NCI-H2171 treated with DMSO at 0.1 percent for 48 hours (cell line): ENCODE measurements at regions not wholly inside any gene's neighbourhood (a gene's known extent, or its start where the extent isn't known, plus 50 kb on each side); places are given as distances from the start of the nearest gene placed in this dataset.
A peak's percentile ranks its signal among the peaks of the same experiment; 100 is the strongest.

ENCODE experiments used
- DNase-seq: peaks from one replicate; lab custom pipeline; 2025; lab: John Stamatoyannopoulos, UW

DNA sequence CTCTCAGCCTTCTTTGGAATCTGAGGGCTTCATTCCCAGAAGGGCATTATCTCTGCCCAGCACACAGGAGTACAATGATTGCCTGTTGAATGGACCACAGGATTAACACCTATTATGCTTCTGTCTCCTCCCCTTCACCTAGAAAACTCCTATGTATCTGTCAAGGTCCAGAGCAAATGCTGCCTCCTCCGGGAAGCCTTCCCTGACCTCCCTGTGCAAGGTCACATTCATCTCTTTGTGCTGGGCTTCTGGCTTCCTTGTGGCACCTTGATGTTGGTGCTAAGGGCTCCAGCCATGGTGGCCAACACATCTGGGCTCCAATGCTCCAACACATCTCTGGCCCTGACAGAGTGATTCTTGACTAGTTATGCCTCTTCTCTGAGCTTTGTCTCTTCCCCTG lies 49.9 kb upstream of the ATP2B2 start:
- no peak for DNase-seq

DNA sequence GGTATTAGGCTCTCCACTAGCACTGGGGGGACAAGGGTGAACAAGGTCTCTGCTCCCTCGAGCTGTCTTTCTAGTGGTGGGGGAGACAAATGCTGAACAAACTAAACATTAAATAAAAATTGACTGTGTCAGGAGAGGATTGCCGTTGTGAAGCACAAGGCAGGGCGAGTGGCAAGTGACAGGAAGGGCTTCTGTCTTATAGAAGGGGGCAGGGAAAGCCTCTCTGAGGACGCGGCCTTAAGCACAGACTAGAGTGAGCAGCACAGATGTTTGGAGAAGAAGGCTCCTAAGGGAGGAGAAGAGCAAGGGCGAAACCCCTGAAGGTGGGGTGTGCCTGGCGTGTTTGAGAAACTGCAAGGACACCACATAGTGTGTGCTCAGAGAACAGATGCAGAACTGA lies 50.9 kb upstream of the ATP2B2 start:
- peak; percentile 22 for DNase-seq

DNA sequence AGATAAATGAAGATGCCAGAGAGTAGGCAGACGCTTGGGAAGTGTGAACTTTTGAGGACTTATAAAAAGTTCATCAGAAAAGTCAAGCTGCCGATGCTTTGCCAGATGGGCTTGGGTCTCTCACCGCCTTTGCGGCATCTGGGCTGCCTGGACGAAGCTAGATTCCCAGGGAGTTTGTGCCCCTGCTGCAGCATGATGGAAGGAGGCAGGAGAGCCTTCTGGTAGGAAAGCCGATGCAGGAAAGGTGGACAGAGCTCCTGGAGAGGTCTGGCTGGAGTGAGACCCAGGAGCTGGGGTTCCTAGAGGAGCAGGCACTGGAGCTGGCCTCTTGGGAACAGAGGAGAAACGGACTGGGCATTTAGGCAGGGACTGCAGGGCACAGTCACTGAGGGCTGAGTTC lies 51.9 kb upstream of the ATP2B2 start:
- no peak for DNase-seq

DNA sequence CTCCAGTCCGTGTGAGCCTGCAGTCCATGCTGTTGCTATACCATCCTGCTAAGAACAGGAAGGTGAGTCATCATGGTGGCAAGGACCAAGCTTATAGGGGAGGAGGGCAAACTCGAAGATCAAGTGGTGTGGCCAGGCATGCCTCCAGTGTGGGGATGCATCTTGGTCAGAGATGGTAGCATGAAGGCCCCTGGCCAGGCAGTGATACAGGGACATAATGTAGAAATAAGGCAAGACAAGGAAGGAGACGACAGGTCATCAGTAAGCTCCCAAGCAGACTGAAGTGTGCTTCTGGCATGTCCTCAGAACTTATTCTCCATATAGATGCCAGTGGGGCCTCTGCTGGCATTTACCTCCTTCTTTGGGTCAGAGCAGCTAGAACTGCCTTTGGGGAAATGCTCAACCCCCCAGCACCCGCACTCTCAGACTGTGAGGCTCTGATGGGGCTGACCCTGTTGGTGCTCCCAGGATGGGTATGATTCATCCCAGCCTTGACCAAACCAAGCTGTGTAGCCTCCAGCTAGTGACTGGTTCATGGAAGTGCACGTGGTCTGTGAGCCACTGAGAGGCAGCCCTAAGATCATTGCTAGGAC lies 52.5 kb upstream of the ATP2B2 start:
- no peak for DNase-seq

DNA sequence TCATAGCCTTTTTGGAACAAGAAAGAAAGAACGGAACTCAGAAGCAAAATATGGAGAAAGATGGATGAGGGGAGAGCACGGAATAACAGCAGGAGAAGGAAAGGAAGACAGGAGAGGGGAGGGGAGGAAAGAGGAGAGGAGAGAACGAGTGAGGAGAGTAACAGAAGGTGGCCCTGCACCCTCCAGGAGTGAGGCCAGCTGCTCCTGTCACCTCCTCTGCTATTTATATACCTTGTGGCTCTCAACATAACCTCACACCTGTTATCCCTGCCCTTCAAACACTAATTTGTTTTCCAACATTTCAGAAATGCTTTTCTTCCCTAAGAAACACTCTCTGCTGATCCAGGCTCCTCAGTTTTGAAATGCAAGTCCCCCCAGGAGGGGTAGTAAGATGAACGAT lies 53.4 kb upstream of the ATP2B2 start:
- DNase-seq, result peak; percentile 92

DNA sequence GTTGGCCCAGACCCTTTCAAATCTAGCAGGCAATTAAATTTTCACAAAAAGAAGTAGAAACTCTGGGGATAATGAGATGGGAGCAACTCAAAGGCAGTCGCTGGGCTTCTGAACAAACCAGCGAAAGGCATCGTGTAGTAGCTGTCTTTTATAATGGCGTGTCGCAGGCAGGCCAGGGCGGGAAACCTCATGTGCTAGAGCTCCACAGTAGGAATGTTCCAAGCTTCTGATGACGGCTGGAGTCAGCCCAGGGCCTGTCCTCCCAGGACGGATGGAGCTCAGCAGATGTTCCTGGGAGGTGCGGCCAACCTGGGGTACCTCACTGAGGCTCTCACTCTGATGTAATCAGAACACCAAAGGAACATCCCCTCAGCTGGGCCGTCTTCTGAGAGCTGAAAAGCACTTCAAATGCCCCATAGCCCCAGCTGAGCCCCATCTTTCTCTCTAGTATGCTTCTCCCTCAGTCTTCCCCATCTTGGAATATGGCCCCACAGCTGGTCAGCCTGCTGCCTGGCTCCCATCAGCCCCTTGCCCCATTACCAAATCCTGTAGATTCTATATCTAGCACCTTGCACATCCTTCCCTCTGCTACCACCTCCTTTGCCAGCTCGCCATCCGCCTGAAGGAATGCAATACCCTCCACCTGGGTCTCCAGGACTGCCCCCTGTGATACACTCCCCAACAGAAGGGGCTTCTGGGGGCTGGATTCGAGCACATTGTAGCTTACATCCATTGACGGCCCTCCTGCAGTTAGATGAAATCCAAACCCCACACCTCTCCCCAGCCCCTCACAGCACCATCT lies 54.9 kb upstream of the ATP2B2 start:
- no peak for DNase-seq

DNA sequence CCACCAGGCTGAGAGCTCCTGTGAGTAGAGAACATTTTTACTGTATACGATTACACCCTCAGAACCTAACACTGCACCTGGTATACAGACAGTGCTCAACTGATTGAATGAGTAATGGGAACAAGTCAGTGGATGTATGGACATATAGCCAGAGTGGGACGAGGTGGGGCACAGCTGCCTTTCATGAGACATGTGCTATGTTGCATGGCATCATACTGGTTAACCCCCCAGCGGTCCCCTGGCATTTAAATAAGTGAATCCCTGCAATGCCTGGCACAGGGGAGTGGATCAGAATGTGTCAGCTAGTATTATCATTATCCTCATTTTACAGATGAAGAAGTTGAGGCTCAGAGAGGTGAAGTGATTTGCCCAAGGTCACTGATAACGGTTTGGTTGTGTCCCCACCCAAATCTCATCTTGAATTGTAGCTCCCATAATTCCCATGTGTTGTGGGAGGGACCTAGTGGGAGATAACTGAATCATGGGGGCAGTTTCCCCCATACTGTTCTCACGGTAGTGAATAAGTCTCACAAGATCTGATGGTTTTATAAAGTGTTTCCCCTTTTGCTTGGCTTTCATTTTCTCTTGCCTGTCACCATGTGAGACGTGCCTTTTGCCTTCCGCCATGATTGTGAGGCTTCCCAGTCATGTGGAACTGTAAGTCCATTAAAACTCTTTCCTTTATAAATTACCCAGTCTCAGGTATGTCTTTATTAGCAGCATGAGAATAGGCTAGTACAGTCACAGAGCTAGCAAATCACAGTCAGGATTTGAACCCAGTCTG lies 56.0 kb upstream of the ATP2B2 start:
- DNase-seq, result no peak

DNA sequence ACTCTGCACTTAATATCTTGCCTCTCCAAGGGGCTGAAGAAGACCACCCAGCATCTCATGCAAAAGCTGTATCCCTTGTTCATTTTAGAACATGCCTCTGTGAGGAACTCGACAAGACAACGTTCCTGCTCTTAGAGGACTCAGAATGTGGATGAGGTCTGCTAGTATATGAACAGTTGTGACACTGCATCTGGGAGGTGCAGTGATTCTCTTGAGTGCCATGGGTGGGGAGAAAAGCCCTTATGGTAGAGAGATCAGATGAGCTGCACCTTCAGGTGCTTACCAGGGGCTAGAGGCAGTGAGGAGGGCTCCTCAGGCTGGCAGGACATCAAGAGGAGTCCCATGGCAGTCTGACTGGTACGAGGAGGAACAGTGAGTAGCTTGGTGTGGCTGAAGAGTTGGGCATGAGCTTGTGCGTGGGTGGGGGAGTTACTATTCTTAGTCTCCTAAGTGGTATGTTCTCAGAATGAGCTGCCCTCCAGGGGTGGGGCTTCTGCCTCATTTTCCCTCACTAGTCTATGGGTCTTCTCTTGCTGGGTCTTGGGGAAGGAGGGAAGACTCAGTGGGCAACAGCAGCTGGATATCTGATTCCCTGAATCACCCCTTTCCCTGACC lies 56.7 kb upstream of the ATP2B2 start:
- no peak for DNase-seq

DNA sequence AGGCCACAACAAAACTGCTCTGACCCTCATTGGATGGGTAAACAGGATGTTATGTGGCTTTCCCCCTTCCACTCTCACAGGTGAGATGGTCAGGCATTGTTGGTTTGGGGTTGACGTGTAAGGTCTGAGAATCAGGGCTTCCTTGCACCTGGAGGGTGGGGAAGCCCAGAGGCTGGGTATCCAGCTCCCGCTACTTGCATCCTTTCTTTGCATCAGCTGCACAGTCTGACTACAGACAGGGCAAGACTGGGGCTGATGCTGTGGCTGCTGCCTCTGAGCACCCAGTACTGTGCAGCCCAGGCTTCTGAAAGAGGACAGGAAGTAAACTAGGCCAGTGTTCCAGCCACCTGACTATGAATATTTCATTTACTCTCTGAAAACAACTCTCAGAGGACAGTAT lies 58.0 kb upstream of the ATP2B2 start:
- DNase-seq, result no peak

DNA sequence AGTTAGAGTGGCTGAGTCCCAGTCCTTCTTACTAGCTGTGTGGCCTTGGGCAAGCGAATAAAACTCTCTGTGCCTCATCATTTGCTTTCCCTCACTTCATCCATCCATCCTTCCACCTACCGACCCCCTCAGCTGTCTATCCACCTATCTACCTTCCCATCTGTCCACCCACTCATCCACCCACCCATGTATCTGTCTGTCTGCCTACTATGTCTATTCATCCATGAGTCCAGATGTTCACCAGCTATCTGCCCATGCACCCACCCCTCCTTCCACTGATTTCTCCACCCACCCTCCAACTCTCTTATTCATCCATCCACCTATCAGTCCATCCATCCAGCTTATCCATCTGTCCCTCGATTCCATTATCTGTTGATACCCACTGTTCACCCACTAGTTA lies 60.4 kb upstream of the ATP2B2 start:
- DNase-seq, result no peak

DNA sequence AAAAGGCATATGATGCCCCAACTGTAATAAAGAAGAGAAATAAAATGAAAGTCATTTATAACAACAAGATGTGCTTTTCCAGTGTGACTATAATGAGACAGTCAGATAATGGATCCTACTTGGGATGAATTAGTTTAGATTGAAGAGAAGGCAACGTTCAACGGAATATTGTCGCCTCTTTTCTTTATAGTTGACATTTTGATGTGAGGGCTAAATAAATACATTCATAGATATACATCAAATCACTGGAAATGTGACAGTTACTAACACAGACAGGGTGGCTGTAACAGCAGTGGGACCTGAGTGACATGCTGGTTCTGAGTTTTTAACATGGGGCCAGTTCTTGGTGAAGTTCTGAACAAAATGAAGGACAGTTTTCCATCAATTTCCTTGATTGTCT lies 61.1 kb upstream of the ATP2B2 start:
- DNase-seq, result no peak

DNA sequence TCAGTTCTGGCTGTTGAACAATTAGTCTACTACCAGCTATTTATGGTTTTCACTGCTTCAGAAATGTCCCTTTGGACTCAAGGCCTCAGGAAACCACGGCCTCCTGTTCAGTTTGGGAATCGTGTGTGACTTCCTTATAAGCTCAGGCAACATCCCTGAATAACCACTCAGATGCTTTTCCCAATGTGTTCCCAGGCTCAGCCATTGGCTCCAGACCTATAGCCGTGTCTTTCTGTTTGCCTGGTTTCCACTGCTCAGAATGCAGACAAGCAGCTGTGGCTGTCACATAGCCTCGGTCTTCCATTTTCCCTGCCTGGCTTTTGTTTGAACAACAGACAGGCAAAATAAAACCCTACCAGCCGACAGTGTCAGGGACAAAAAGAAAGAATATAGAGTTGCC lies 63.2 kb upstream of the ATP2B2 start:
- no peak for DNase-seq

DNA sequence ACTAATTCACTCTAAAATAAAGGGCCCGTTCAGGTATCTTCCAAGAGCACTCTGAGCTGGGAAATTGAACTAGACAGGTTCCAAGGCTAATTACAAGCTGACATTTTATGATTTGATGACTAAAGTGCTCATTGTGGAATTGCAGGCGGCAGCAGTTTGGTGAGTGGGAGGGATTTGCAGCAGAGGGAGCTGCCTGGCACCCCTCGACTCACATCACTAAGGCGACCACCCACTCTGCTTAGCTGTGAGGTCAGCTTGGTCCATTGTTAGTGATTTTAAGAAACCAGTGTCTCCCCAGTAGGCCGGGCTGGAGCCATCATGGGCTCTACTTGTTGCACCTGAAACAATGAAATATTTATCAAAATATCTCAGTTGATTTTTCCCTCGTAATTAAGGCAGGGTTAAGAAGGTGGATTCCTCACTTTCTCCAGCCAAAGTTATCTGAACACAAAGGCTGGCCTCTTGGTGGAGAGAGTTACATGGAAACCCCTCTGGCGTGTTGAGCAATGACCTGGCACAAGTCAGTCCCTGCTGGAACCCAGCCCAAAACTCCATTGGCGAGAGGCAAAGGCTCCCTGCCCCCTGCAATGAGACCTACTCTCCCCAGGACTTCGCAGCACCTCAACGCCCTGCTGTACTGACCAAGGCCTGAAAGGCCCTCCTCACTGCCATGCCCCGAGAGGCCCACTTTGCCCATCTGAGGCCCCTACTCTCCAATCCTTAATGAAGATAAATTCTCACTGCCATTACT lies 65.0 kb upstream of the ATP2B2 start:
- no peak for DNase-seq

DNA sequence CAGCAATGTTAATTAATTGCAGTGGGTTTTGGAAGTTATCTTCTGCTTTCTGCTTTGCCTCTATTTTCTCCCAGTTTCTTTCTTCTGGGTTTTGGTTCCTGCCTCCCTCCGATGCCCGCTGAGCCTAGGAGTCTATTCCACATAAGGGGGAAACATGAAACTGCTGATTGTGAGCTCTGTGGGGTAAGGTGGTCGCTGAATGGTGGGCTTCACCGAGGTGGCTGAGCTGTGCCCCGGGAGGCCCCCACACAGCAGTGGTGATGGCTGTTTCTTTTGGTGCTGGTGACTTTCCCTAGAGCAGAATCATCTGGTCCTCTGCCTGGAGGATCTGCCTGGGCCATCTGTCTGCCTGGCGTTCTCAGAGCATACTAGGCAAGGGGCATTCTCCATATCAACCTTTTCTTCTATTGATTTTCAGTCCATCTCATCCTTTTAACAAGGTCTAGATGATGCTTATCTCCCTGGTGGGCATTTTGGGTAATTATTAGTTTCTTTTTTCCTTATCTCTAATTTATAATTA lies 68.8 kb upstream of the ATP2B2 start:
- peak; percentile 52 for DNase-seq

DNA sequence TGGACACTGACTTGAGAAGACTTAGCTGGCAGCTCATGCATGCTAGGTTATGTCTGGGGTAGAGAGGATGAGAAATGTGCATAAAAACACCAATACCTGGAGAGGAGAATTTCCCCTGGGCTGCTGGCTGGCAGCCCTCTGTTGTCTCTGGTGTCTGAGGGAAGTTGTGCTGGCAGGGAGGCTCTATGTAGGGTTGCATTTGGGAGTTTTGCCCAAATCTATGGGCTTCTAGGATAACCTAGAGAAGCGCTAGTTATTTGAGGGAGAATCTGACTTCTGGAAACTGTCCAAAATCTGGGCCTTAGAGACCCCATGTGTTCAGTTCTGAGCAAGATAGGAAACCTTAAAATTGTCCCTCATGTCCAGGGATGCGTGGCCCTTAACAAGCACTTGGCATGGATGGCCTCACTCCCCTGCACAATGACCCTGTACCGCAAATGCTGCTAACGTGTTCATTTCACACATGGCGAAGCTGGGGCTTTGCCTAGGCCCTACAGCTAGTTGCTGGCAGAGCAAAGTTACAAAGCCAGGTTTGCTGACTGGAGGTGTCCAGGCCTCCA lies 70.3 kb upstream of the ATP2B2 start:
- no peak for DNase-seq

DNA sequence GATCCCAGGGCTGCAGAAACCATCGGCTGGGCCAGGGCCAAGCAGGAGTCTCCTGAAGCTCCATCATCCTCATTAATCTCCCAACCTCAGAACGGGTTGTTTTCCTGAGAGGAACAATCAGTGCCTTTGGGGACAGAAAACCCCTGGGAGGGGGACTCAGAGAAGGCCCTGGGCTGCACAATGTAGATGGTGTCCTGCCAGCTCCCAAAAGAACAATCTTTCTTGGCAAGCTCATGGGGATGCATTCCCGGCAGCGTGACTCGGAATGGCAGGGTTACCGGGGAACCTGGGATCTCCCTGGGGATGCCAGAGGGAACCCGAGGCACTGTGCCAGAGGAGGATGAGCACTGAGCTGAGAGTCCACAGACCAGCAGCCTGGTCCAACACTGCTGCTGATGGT lies 72.1 kb upstream of the ATP2B2 start:
- DNase-seq, result no peak

DNA sequence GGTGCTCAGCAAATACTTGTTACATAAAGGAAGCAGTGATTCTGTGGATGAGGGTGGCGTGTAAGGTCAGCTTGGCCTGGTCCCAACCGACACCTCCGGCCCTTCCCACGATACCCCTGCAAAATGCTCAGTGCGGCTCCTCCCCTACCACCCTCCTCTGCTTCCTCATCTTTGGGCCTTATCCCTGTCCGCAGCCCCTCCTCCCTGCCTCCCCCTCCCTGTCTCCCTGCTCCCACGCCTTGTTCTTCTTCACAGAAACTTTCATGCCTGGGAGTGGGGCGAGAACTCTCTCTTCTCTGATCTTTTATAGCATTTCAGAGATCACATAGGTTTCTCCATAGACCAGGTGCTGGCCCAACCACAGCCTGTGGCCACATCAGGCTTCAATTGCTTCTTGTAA lies 75.0 kb upstream of the ATP2B2 start:
- no peak for DNase-seq

DNA sequence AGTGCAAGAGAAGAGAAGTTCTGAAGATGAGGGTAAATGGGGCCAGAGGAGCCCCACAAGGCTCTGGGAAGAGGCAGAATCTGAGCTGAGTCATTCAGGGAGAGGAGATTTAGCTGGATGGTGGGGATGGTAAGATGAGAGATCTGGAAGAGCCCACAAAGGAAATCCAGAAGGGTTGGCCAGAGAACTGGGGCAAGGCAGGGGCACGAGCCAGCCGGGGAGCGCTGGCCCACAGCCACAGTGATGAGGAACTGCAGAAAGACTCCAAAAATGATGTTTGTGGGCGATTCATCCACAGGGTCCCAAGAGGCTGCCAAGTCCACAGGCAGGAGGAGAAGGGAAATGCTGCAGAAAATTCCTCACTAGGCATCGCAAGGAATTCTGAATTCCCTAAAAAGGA lies 75.9 kb upstream of the ATP2B2 start:
- no peak for DNase-seq

DNA sequence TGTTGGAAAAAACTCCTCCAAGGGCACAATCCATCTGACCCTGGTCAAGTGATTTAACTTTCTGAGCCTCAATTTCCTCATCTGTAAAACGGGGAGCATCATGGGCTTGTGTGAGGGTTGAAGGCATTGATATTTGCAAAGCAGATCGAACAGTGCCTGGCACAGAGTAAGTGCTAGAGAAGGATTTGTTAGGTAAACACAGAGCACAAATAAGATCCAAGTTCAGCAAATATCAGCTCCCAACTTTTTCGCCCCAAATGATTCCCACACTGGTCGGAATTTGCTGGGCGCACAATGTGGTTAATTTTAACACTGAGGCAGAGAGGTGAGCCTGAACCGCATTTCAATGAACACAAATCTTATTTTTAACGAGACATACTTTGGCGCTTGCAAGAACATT lies 76.3 kb upstream of the ATP2B2 start:
- no peak for DNase-seq

DNA sequence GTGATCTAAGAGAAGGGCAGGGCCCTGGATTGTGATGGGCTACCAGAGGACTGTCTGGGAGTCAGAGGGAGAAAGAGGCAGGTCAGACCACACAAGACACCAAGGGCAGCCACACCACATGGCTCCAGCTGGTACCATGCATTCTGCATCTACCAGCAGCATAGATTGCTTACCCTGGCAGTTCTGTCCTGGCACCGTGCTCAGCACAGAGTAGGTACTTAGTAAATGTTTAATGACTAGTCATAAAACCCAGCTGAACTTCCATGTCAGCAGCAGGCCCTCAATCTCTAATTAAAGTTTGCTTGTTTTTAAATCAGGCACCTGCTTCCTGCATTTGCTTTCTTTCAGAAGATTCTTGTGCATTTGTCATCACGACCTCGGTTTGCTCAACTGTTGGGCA lies 77.3 kb upstream of the ATP2B2 start:
- no peak for DNase-seq
